GM21423 (cell line): ENCODE measurements at regions not wholly inside any gene's neighbourhood (a gene's known extent, or its start where the extent isn't known, plus 50 kb on each side); places are given as distances from the start of the nearest gene placed in this dataset.

Experiments used
- ATAC-seq: cut with Tn5 transposase; IDR thresholded peaks from one replicate; pipeline ENCODE4 v1.9.1; 2021; ENCODE audit warnings: mild to moderate bottlenecking, moderate library complexity; ENCODE audit not compliant: unreplicated experiment

- no peak for ATAC-seq
Observed at GRCh38 chr11:112457532-112457931, 196.9 kb upstream of the PLET1 start.

GRCh38 chr11:112459001-112459400 lies 198.3 kb upstream of the PLET1 start:
- ATAC-seq: no peak

GRCh38 chr11:112460141-112460540 lies 199.5 kb upstream of the PLET1 start:
- no peak for ATAC-seq

- no peak for ATAC-seq
Observed at GRCh38 chr11:112464949-112465348, 204.3 kb upstream of the PLET1 start.

GRCh38 chr11:112465433-112466024 lies 204.9 kb upstream of the PLET1 start:
- no peak for ATAC-seq

- ATAC-seq: no peak
Observed at GRCh38 chr11:112467721-112468120, 207.1 kb upstream of the PLET1 start.

GRCh38 chr11:112469376-112469775 lies 208.7 kb upstream of the PLET1 start:
- no peak for ATAC-seq

- no peak for ATAC-seq
Observed at GRCh38 chr11:112470355-112470754, 209.7 kb upstream of the PLET1 start.

- no peak for ATAC-seq
Observed at GRCh38 chr11:112471731-112472130, 211.1 kb upstream of the PLET1 start.

GRCh38 chr11:112477152-112477551 lies 216.5 kb upstream of the PLET1 start:
- ATAC-seq: no peak

- ATAC-seq: no peak
Observed at GRCh38 chr11:112477581-112478317, 217.1 kb upstream of the PLET1 start.

GRCh38 chr11:112478806-112479205 lies 218.1 kb upstream of the PLET1 start:
- ATAC-seq: no peak

- ATAC-seq: no peak
Observed at GRCh38 chr11:112481431-112481830, 220.8 kb upstream of the PLET1 start.

GRCh38 chr11:112481893-112482292 lies 221.2 kb upstream of the PLET1 start:
- ATAC-seq: no peak

GRCh38 chr11:112485280-112485679 lies 224.6 kb upstream of the PLET1 start:
- ATAC-seq: no peak

- ATAC-seq: no peak
Observed at GRCh38 chr11:112497826-112498225, 237.2 kb upstream of the PLET1 start.

GRCh38 chr11:112498701-112499100 lies 238.0 kb upstream of the PLET1 start:
- ATAC-seq: no peak

- ATAC-seq: no peak
Observed at GRCh38 chr11:112499153-112499880, 238.7 kb upstream of the PLET1 start.

GRCh38 chr11:112499881-112500204 lies 239.2 kb upstream of the PLET1 start:
- no peak for ATAC-seq

GRCh38 chr11:112503410-112503809 lies 242.8 kb upstream of the PLET1 start:
- no peak for ATAC-seq

GRCh38 chr11:112504056-112504455 lies 243.4 kb upstream of the PLET1 start:
- ATAC-seq: no peak

- ATAC-seq: no peak
Observed at GRCh38 chr11:112506852-112507251, 246.2 kb upstream of the PLET1 start.
